ENCODE measurements at regions not wholly inside any gene's neighbourhood (a gene's known extent, or its start where the extent isn't known, plus 50 kb on each side); places are given as distances from the start of the nearest gene placed in this dataset.
"Not testable (repeated sequence)": the region's sequence is repeated elsewhere in the genome, so short reads cannot be mapped to it uniquely, and the experiment has no call there.

GRCh38 chr21:25487046-25487594 lies 120.2 kb downstream of the MRPL39 start:
- no peak for TF ChIP-seq CTCF (conservative IDR thresholded peaks at IDR 0.05; ENCODE audit: low read depth, low read length)
- DNase-seq (ENCODE audit: low read depth), result no peak
- H3K4me3 ChIP-seq (ENCODE audit: low read length), result no peak overlapping the region

GRCh38 chr21:25485914-25486313 lies 121.4 kb downstream of the MRPL39 start:
- DNase-seq (ENCODE audit: low read depth), result no peak
- no peak for TF ChIP-seq CTCF (conservative IDR thresholded peaks at IDR 0.05; ENCODE audit: low read depth, low read length)
- H3K4me3 ChIP-seq (ENCODE audit: low read length), result no peak overlapping the region

- no peak for TF ChIP-seq CTCF (conservative IDR thresholded peaks at IDR 0.05; ENCODE audit: low read depth, low read length)
- no peak for DNase-seq (ENCODE audit: low read depth)
- H3K4me3 ChIP-seq (ENCODE audit: low read length), result no peak overlapping the region
Measured at GRCh38 chr21:25467896-25468295, 139.4 kb downstream of the MRPL39 start.

- not testable (repeated sequence) for DNase-seq (ENCODE audit: low read depth); H3K4me3 ChIP-seq (ENCODE audit: low read length)
Measured at GRCh38 chr21:25467071-25467470, 140.2 kb downstream of the MRPL39 start.

GRCh38 chr21:25466470-25466869 lies 140.8 kb downstream of the MRPL39 start:
- DNase-seq (ENCODE audit: low read depth), result no peak
- no peak for TF ChIP-seq CTCF (conservative IDR thresholded peaks at IDR 0.05; ENCODE audit: low read depth, low read length)
- H3K4me3 ChIP-seq (ENCODE audit: low read length), result no peak overlapping the region

- no peak for TF ChIP-seq CTCF (conservative IDR thresholded peaks at IDR 0.05; ENCODE audit: low read depth, low read length)
- no peak overlapping the region for H3K4me3 ChIP-seq (ENCODE audit: low read length)
Measured at GRCh38 chr21:25465263-25465662, 142.0 kb downstream of the MRPL39 start.

GRCh38 chr21:25464275-25464674 lies 143.0 kb downstream of the MRPL39 start:
- TF ChIP-seq CTCF (conservative IDR thresholded peaks at IDR 0.05; ENCODE audit: low read depth, low read length), result no peak
- DNase-seq (ENCODE audit: low read depth), result peak; percentile 63
- H3K4me3 ChIP-seq (ENCODE audit: low read length), result no peak overlapping the region

More at GRCh38 chr21:25465263-25465662, 142.0 kb downstream of the MRPL39 start:
- DNase-seq (ENCODE audit: low read depth), result no peak

All from retinal pigment epithelial cell (primary cell).